GM12878 (cell line): ENCODE measurements at regions not wholly inside any gene's neighbourhood (a gene's known extent, or its start where the extent isn't known, plus 50 kb on each side); places are given as distances from the start of the nearest gene placed in this dataset.

Source experiments
- ATAC-seq: fragments of 200-7000 bp; cut with Tn5 transposase; 3 replicates; pipeline ENCODE4 v1.9.1; 2020; ENCODE audit warnings: mild to moderate bottlenecking, moderate library complexity
- BruUV-seq: library from RNA; stranded (reverse); fragments of 400-500 nt; replicated peaks from 2 replicates; lab custom pipeline; 2021; lab: Mats Ljungman, UMichigan
- CTCF ChIA-PET: fragments of 300-600 bp; sonication (Branson Sonifier 250); formaldehyde crosslinking; extraction: SDS; loops from one replicate; lab custom pipeline; 2021; ENCODE audit warnings: inconsistent platforms; lab: Yijun Ruan, JAX
- POLR2A ChIA-PET: fragments of 350-600 bp; formaldehyde crosslinking; extraction: SDS; loops from one replicate; lab custom pipeline; 2021; ENCODE audit warnings: inconsistent platforms; lab: Charles Lee
- RAD21 ChIA-PET: fragments of 300-600 bp; sonication (Branson Sonifier 250); formaldehyde crosslinking; loops from one replicate; lab custom pipeline; 2023; ENCODE audit warnings: antibody characterized with exemption; ENCODE audit not compliant: unreplicated experiment; lab: Charles Lee
- SMC1A ChIA-PET: fragments of 300-600 bp; sonication (Branson Sonifier 250); formaldehyde crosslinking; loops from one replicate; lab custom pipeline; 2023; ENCODE audit not compliant: unreplicated experiment, uncharacterized antibody; lab: Charles Lee
- DNase-seq: peaks from one replicate; pipeline ENCODE4 v3.0.0-alpha.2; 2011; ENCODE audit warnings: low read depth, low spot score
- FAIRE-seq: peaks from 3 replicates; lab custom pipeline; 2011; peaks lifted over from hg19 to GRCh38; lab: Jason Lieb, UNC
- H2AFZ ChIP-seq: 2 replicates; pipeline ENCODE4 v1.6.0; 2011; ENCODE audit warnings: low read depth, low read length, control low read depth; ENCODE audit not compliant: control insufficient read depth
- H3K27ac ChIP-seq: 2 replicates; pipeline ENCODE4 v1.5.1; 2011; ENCODE audit warnings: control low read depth; ENCODE audit not compliant: control insufficient read depth, insufficient read depth
- H3K27me3 ChIP-seq, 2 experiments: replicated peaks in 1 of 2; 2 replicates each; pipeline versions ENCODE4 v1.6.0 to v1.6.1; 2011; ENCODE audit warnings: low read length in 1 of 2; ENCODE audit not compliant: control insufficient read depth in 2 of 2, insufficient read depth in 2 of 2
- H3K36me3 ChIP-seq, 2 experiments: 2 replicates each; pipeline ENCODE4 v1.5.1; 2011; ENCODE audit warnings: low read length in 1 of 2; ENCODE audit not compliant: control insufficient read depth in 2 of 2, insufficient read depth in 2 of 2
- H3K4me1 ChIP-seq: 2 replicates; pipeline ENCODE4 v1.6.1; 2011; ENCODE audit warnings: mild to moderate bottlenecking, low read length, moderate library complexity, mixed read lengths; ENCODE audit not compliant: control insufficient read depth, insufficient read depth
- H3K4me2 ChIP-seq: 2 replicates; pipeline ENCODE4 v1.6.0; 2011; ENCODE audit warnings: control low read depth; ENCODE audit not compliant: control insufficient read depth, insufficient read depth
- H3K4me3 ChIP-seq: fragments of 200-600 bp; sonication (generic); 2 replicates; pipeline ENCODE4 v1.5.1; 2016
- H3K79me2 ChIP-seq: 2 replicates; pipeline ENCODE4 v1.6.0; 2011; ENCODE audit warnings: low read length; ENCODE audit not compliant: control insufficient read depth, insufficient read depth
- H3K9ac ChIP-seq: 2 replicates; pipeline ENCODE4 v1.8.0; 2011; ENCODE audit warnings: low read length, control low read depth, mixed read lengths; ENCODE audit not compliant: control insufficient read depth, insufficient read depth
- H3K9me3 ChIP-seq: replicated peaks from 3 replicates; pipeline ENCODE4 v1.5.1; 2011; ENCODE audit warnings: mild to moderate bottlenecking, low read length; ENCODE audit not compliant: control insufficient read depth, insufficient read depth
- H4K20me1 ChIP-seq: 2 replicates; pipeline ENCODE4 v1.6.0; 2011; ENCODE audit not compliant: control insufficient read depth, insufficient read depth
- EZH2 ChIP-seq: IDR thresholded peaks from 2 replicates; pipeline ENCODE4 v1.6.1; 2012; ENCODE audit warnings: low read depth, mild to moderate bottlenecking, control low read depth, inconsistent platforms, low read length, borderline replicate concordance; ENCODE audit not compliant: control insufficient read depth
- FOXM1 ChIP-seq: IDR thresholded peaks from 2 replicates; pipeline ENCODE4 v1.6.1; 2012; ENCODE audit warnings: low read depth, mild to moderate bottlenecking, inconsistent platforms, low read length, moderate library complexity
- HDGF ChIP-seq: fragments of 450-650 bp; IDR thresholded peaks from 2 replicates; pipeline ENCODE4 v1.6.1; 2016; ENCODE audit warnings: antibody characterized with exemption
- PKNOX1 ChIP-seq: fragments of 450-650 bp; IDR thresholded peaks from 2 replicates; pipeline ENCODE4 v1.6.1; 2016; ENCODE audit warnings: mild to moderate bottlenecking
- RFX5 ChIP-seq: IDR thresholded peaks from 2 replicates; pipeline ENCODE4 v1.6.1; 2011; ENCODE audit warnings: low read depth, low read length, improper control_type of control experiment
- SIN3A ChIP-seq: IDR thresholded peaks from 2 replicates; pipeline ENCODE4 v1.6.1; 2012; ENCODE audit warnings: low read depth, low read length, improper control_type of control experiment
- ZNF687 ChIP-seq: fragments of 450-650 bp; IDR thresholded peaks from 2 replicates; pipeline ENCODE4 v1.6.1; 2017; ENCODE audit warnings: mild to moderate bottlenecking, moderate library complexity
- WGBS: methylation state at CpG from one replicate; pipeline ENCODE4 v1.1.6; 2016; ENCODE audit warnings: low lambda C conversion rate; ENCODE audit not compliant: insufficient replicate concordance, insufficient coverage; ENCODE audit errors: missing lambda C conversion rate; 5-methylcytosine and 5-hydroxymethylcytosine counted together
- in situ Hi-C: fragments of 300-500 bp; cut with MboI; formaldehyde crosslinking; loops from 9 replicates; pipeline ENCODE4 v1.14.3; 2018; ENCODE audit warnings: mixed read lengths
- intact Hi-C: fragments of 100-400 bp; cut with micrococcal nuclease; formaldehyde crosslinking; loops from one replicate; pipeline ENCODE4 v1.14.2; 2022; ENCODE audit not compliant: unreplicated experiment
- TF ChIP-seq, protein P1 (sequence below): IDR thresholded peaks from 2 replicates; pipeline ENCODE4 v1.6.1; 2011; ENCODE audit warnings: borderline replicate concordance, low read depth, mild to moderate bottlenecking, moderate library complexity, low read length; ENCODE audit not compliant: insufficient read depth, poor library complexity, severe bottlenecking
- TF ChIP-seq, protein P2 (sequence below): IDR thresholded peaks from 2 replicates; pipeline ENCODE4 v1.6.1; 2011; ENCODE audit warnings: low read depth, mild to moderate bottlenecking, low read length, moderate library complexity, borderline replicate concordance; ENCODE audit errors: extremely low read depth
- TF ChIP-seq, protein P3 (sequence below): fragments of 450-650 bp; IDR thresholded peaks from 2 replicates; pipeline ENCODE4 v1.6.1; 2014; ENCODE audit warnings: mild to moderate bottlenecking
- TF ChIP-seq, protein P4 (sequence below), 3 experiments: IDR thresholded peaks in 2 of 3; conservative IDR thresholded peaks in 1 of 3; 2 replicates each; pipeline ENCODE4 v1.5.1; 2011; ENCODE audit warnings: low read depth in 3 of 3, low read length in 3 of 3, mild to moderate bottlenecking in 3 of 3, control low read depth in 2 of 3, moderate library complexity in 2 of 3, inconsistent platforms in 1 of 3, mixed read lengths in 1 of 3; ENCODE audit not compliant: control insufficient read depth in 2 of 3, insufficient read depth in 1 of 3; ENCODE audit errors: extremely low read depth in 1 of 3

GRCh38 chr11:91825777-91826176, 398.8 kb upstream of the FAT3 start (continued):
- TF ChIP-seq ZNF687 = no peak

DNA sequence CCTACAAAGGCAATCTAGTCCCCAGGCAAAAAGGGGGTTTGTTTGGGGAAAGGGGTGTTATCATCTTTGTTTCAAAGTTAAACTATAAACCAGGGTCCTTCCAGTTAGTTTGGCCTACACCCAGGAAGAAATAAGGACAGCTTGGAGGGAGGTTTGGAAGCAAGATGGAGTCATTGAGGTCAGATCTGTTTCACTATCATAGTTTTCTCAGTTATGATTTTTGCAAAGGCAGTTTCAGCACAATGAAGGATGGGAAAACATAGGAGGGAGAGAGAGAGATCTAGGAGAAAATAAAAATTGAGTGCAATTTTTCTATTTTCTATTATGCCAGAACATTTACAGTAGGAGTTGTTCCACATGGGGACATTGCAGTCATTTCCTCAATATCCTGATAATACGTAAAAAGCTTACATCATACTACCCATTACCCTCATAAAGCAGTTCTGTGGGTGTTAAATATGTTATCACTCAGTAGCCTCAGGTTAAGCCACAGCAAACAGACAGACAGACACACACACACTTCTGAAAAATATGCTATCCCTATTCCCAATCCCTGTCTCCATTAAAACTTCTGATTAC, 401.3 kb upstream of the FAT3 start:
- H3K27me3 ChIP-seq = no peaks in the 10 kb centered on the region
- no peaks in the 10 kb centered on the region for H4K20me1 ChIP-seq
- no peaks in the 10 kb centered on the region for H3K36me3 ChIP-seq
- in situ Hi-C loops = no loop called here
- ATAC-seq (no peak), FAIRE-seq (no peak), DNase-seq (no peak)
- H3K9ac ChIP-seq = no peak overlapping the region
- ChIA-PET SMC1A (interaction anchor here (0.8 kb wide), 1 partner anchor 11 kb away, joined by 3 read pairs; no protein-coding TSS in a partner anchor), RAD21 (no interaction called here), POLR2A (no interaction called here), CTCF (interaction anchor here (0.7 kb wide), 1 partner anchor 20 kb away, joined by 3 read pairs; no protein-coding TSS in a partner anchor)
- no TSS peak for BruUV-seq
- H3K9me3 ChIP-seq = no peaks in the 10 kb centered on the region
- H3K4me1 ChIP-seq = no peaks in the 10 kb centered on the region
- H3K4me3 ChIP-seq = no peak overlapping the region
- no peak overlapping the region for H3K4me2 ChIP-seq
- no peak overlapping the region for H3K27ac ChIP-seq
- WGBS = 9% methylated on average over 1 of the region's 1 CpG
- no peak overlapping the region for H2AFZ ChIP-seq
- H3K79me2 ChIP-seq = no peaks in the 10 kb centered on the region
- intact Hi-C loops = no loop called here
- TF ChIP-seq HDGF (no peak), SIN3A (no peak), FOXM1 (no peak), EZH2 (no peak), PKNOX1 (no peak), RFX5 (no peak)
- TF ChIP-seq, protein P1, sequence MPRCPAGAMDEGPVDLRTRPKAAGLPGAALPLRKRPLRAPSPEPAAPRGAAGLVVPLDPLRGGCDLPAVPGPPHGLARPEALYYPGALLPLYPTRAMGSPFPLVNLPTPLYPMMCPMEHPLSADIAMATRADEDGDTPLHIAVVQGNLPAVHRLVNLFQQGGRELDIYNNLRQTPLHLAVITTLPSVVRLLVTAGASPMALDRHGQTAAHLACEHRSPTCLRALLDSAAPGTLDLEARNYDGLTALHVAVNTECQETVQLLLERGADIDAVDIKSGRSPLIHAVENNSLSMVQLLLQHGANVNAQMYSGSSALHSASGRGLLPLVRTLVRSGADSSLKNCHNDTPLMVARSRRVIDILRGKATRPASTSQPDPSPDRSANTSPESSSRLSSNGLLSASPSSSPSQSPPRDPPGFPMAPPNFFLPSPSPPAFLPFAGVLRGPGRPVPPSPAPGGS = no peak
- TF ChIP-seq, protein P2, sequence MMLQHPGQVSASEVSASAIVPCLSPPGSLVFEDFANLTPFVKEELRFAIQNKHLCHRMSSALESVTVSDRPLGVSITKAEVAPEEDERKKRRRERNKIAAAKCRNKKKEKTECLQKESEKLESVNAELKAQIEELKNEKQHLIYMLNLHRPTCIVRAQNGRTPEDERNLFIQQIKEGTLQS = no peak
- TF ChIP-seq, protein P3, sequence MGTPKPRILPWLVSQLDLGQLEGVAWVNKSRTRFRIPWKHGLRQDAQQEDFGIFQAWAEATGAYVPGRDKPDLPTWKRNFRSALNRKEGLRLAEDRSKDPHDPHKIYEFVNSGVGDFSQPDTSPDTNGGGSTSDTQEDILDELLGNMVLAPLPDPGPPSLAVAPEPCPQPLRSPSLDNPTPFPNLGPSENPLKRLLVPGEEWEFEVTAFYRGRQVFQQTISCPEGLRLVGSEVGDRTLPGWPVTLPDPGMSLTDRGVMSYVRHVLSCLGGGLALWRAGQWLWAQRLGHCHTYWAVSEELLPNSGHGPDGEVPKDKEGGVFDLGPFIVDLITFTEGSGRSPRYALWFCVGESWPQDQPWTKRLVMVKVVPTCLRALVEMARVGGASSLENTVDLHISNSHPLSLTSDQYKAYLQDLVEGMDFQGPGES = no peak
- TF ChIP-seq, protein P4, sequence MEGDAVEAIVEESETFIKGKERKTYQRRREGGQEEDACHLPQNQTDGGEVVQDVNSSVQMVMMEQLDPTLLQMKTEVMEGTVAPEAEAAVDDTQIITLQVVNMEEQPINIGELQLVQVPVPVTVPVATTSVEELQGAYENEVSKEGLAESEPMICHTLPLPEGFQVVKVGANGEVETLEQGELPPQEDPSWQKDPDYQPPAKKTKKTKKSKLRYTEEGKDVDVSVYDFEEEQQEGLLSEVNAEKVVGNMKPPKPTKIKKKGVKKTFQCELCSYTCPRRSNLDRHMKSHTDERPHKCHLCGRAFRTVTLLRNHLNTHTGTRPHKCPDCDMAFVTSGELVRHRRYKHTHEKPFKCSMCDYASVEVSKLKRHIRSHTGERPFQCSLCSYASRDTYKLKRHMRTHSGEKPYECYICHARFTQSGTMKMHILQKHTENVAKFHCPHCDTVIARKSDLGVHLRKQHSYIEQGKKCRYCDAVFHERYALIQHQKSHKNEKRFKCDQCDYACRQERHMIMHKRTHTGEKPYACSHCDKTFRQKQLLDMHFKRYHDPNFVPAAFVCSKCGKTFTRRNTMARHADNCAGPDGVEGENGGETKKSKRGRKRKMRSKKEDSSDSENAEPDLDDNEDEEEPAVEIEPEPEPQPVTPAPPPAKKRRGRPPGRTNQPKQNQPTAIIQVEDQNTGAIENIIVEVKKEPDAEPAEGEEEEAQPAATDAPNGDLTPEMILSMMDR (IDR thresholded peaks at IDR 0.05 in 2 of 3, conservative IDR thresholded peaks at IDR 0.05 in 1 of 3; ENCODE audit: control insufficient read depth in 2 of 3, extremely low read depth in 1 of 3, insufficient read depth in 1 of 3, low read depth in 3 of 3, low read length in 3 of 3) = no peak
